WI38 (cell line): ENCODE measurements at regions not wholly inside any gene's neighbourhood (a gene's known extent, or its start where the extent isn't known, plus 50 kb on each side); places are given as distances from the start of the nearest gene placed in this dataset.
"Not testable (repeated sequence)": the region's sequence is repeated elsewhere in the genome, so short reads cannot be mapped to it uniquely, and the experiment has no call there.

Experiments used
- H3K4me3 ChIP-seq: 2 replicates; pipeline ENCODE4 v1.5.1; 2011; ENCODE audit warnings: low read depth, mild to moderate bottlenecking, control low read depth, low read length
- CTCF ChIP-seq: IDR thresholded peaks from 2 replicates; pipeline ENCODE4 v1.5.1; 2012; ENCODE audit warnings: low read depth, mild to moderate bottlenecking, control low read depth, low read length

- no peak overlapping the region for H3K4me3 ChIP-seq
- no peak for TF ChIP-seq CTCF
Observed at GRCh38 chr1:65568285-65568684, 147.8 kb downstream of the LEPR start.

- H3K4me3 ChIP-seq = no peak overlapping the region
- no peak for TF ChIP-seq CTCF
Observed at GRCh38 chr1:65572701-65573421, 152.4 kb downstream of the LEPR start.

GRCh38 chr1:65577278-65577677 is 156.8 kb downstream of the LEPR start:
- no peak overlapping the region for H3K4me3 ChIP-seq
- TF ChIP-seq CTCF = no peak

- not testable (repeated sequence) for H3K4me3 ChIP-seq
Observed at GRCh38 chr1:65577982-65578381, 157.5 kb downstream of the LEPR start.

- no peak for TF ChIP-seq CTCF
- no peak overlapping the region for H3K4me3 ChIP-seq
Observed at GRCh38 chr1:65581119-65581518, 160.7 kb downstream of the LEPR start.

GRCh38 chr1:65584399-65584798 is 163.9 kb downstream of the LEPR start:
- H3K4me3 ChIP-seq = no peak overlapping the region

GRCh38 chr1:65590279-65590678 is 169.8 kb downstream of the LEPR start:
- TF ChIP-seq CTCF = no peak

More at GRCh38 chr1:65584399-65584798, 163.9 kb downstream of the LEPR start:
- TF ChIP-seq CTCF = no peak

GRCh38 chr1:65593516-65593915 is 173.0 kb downstream of the LEPR start:
- H3K4me3 ChIP-seq = no peak overlapping the region
- no peak for TF ChIP-seq CTCF

More at GRCh38 chr1:65590279-65590678, 169.8 kb downstream of the LEPR start:
- no peak overlapping the region for H3K4me3 ChIP-seq
